Hepatocyte (in vitro differentiated cells): ENCODE measurements at regions not wholly inside any gene's neighbourhood (a gene's known extent, or its start where the extent isn't known, plus 50 kb on each side); places are given as distances from the start of the nearest gene placed in this dataset.

Experiments
- DNase-seq: peaks from one replicate; pipeline ENCODE4 v3.0.0-alpha.2; 2016; ENCODE audit warnings: low spot score
- H2AFZ ChIP-seq: fragments of 200-600 bp; sonication (generic); 2 replicates; pipeline ENCODE4 v1.6.0; 2016; ENCODE audit warnings: antibody characterized with exemption, mild to moderate bottlenecking
- H3K27ac ChIP-seq: fragments of 200-600 bp; sonication (generic); 2 replicates; pipeline ENCODE4 v1.5.1; 2016; ENCODE audit warnings: mild to moderate bottlenecking
- H3K27me3 ChIP-seq: fragments of 200-600 bp; sonication (generic); 2 replicates; pipeline ENCODE4 v1.6.1; 2016
- H3K36me3 ChIP-seq: fragments of 200-600 bp; sonication (generic); replicated peaks from 2 replicates; pipeline ENCODE4 v1.5.1; 2016; ENCODE audit warnings: low read depth; ENCODE audit not compliant: insufficient read depth
- H3K4me1 ChIP-seq: fragments of 200-600 bp; sonication (generic); 2 replicates; pipeline ENCODE4 v1.5.1; 2016; ENCODE audit warnings: mild to moderate bottlenecking, moderate library complexity; ENCODE audit not compliant: insufficient read depth
- H3K4me2 ChIP-seq: fragments of 200-600 bp; sonication (generic); 2 replicates; pipeline ENCODE4 v1.6.0; 2016
- H3K4me3 ChIP-seq: fragments of 200-600 bp; sonication (generic); 2 replicates; pipeline ENCODE4 v1.5.1; 2016; ENCODE audit warnings: mild to moderate bottlenecking
- H3K79me2 ChIP-seq: fragments of 200-600 bp; sonication (generic); 2 replicates; pipeline ENCODE4 v1.6.0; 2017; ENCODE audit warnings: mild to moderate bottlenecking
- H3K9me2 ChIP-seq: fragments of 200-600 bp; sonication (generic); replicated peaks from 2 replicates; pipeline ENCODE4 v1.6.0; 2017; ENCODE audit warnings: mild to moderate bottlenecking; ENCODE audit not compliant: insufficient read depth
- H3K9me3 ChIP-seq: fragments of 200-600 bp; sonication (generic); 2 replicates; pipeline ENCODE4 v1.5.1; 2016; ENCODE audit warnings: low read depth, mild to moderate bottlenecking
- H4K20me1 ChIP-seq: fragments of 200-600 bp; sonication (generic); 2 replicates; pipeline ENCODE4 v1.6.0; 2016; ENCODE audit warnings: mild to moderate bottlenecking; ENCODE audit not compliant: insufficient read depth, poor library complexity, severe bottlenecking
- CTCF ChIP-seq: fragments of 200-600 bp; sonication (generic); IDR thresholded peaks from 2 replicates; pipeline ENCODE4 v1.5.1; 2016; ENCODE audit warnings: antibody characterized with exemption, mild to moderate bottlenecking; ENCODE audit not compliant: poor library complexity
- EZH2 ChIP-seq: fragments of 200-600 bp; sonication (generic); IDR thresholded peaks from 2 replicates; pipeline ENCODE4 v1.6.1; 2016; ENCODE audit warnings: antibody characterized with exemption, mild to moderate bottlenecking, borderline replicate concordance
- EZH2phosphoT487 ChIP-seq: fragments of 200-600 bp; sonication (generic); IDR thresholded peaks from one replicate; pipeline ENCODE4 v1.6.1; 2018; ENCODE audit warnings: antibody characterized with exemption, mild to moderate bottlenecking, low read depth, moderate library complexity; ENCODE audit not compliant: unreplicated experiment, severe bottlenecking
- WGBS: methylation state at CpG from one replicate; pipeline ENCODE4 v1.1.6; 2016; ENCODE audit warnings: low lambda C conversion rate; ENCODE audit errors: missing lambda C conversion rate; 5-methylcytosine and 5-hydroxymethylcytosine counted together

DNA sequence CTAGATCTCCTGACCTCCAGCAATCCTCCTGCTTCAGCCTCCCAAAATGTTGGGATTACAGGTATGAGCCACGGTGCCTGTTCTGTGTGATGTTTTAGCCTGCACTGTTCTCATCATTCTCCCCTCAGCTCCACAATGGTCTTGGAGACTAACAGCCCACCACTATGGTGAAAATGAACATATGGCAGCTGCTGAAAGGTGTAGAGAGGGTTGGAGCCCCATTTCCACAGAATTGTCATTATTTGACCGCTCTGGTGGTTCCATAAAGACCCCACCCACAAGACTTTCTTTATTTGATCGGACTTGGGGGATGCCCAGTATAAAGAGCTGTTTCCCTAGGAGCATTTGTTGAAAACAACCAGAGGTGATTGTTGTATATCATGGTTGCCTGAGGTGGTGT, 67.9 kb upstream of the SEPTIN5 start:
- H3K4me2 ChIP-seq: no peak overlapping the region
- TF ChIP-seq EZH2 (no peak), EZH2phosphoT487 (no peak), CTCF (no peak)
- H3K79me2 ChIP-seq: no peaks in the 10 kb centered on the region
- no peaks in the 10 kb centered on the region for H4K20me1 ChIP-seq
- H3K27ac ChIP-seq: no peak overlapping the region
- H3K4me3 ChIP-seq: no peak overlapping the region
- H3K27me3 ChIP-seq: no peaks in the 10 kb centered on the region
- WGBS: 77% methylated on average over 3 of the region's 3 CpGs
- H3K36me3 ChIP-seq: no peaks in the 10 kb centered on the region
- H3K9me2 ChIP-seq: no peaks in the 10 kb centered on the region
- H3K9me3 ChIP-seq: no peaks in the 10 kb centered on the region
- DNase-seq: no peak
- no peak overlapping the region for H2AFZ ChIP-seq
- no peaks in the 10 kb centered on the region for H3K4me1 ChIP-seq

DNA sequence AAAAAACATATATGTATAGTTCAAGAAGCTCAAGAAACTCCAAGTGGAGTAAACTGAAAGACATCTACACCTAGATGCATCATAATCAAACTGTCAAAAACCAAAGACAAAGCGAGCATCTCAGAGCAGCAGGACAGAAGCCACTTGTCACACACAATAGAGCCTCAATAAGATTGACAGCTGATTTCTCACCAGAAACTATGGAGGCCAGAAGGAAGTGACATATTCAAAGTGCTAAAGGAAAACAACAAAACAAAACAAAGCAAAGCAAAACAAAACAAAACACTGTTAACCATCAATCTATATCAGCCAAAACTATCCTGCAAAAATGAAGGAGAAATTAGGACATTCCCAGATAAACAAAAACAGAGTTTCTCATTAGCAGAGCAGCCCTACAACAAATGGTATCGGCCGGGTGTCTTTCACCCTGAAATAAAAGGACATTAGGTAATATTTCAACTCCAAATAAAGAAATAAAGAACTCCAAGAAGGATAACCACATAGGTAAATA, 65.8 kb upstream of the SEPTIN5 start:
- no peak overlapping the region for H3K4me2 ChIP-seq
- 73% methylated on average over 3 of the region's 3 CpGs for WGBS
- no peaks in the 10 kb centered on the region for H3K36me3 ChIP-seq
- no peaks in the 10 kb centered on the region for H3K4me1 ChIP-seq
- H3K27ac ChIP-seq: no peak overlapping the region
- no peaks in the 10 kb centered on the region for H4K20me1 ChIP-seq
- no peak for TF ChIP-seq EZH2phosphoT487
- no peak for TF ChIP-seq CTCF
- TF ChIP-seq EZH2: no peak
- no peak for DNase-seq
- H3K27me3 ChIP-seq: no peaks in the 10 kb centered on the region
- H3K9me3 ChIP-seq: no peaks in the 10 kb centered on the region
- H2AFZ ChIP-seq: no peak overlapping the region
- H3K4me3 ChIP-seq: no peak overlapping the region
- H3K79me2 ChIP-seq: no peaks in the 10 kb centered on the region
- H3K9me2 ChIP-seq: no peaks in the 10 kb centered on the region

GRCh38 chr22:19652316-19652715, 62.0 kb upstream of the SEPTIN5 start:
- 49% methylated on average over 6 of the region's 6 CpGs for WGBS
- H3K4me3 ChIP-seq: no peak overlapping the region
- H3K36me3 ChIP-seq: no peaks in the 10 kb centered on the region
- H3K9me2 ChIP-seq: no peaks in the 10 kb centered on the region
- no peak overlapping the region for H3K4me2 ChIP-seq
- H4K20me1 ChIP-seq: no peaks in the 10 kb centered on the region
- H3K27ac ChIP-seq: no peak overlapping the region
- no peak for DNase-seq
- H3K79me2 ChIP-seq: no peaks in the 10 kb centered on the region
- no peaks in the 10 kb centered on the region for H3K9me3 ChIP-seq
- H3K27me3 ChIP-seq: no peaks in the 10 kb centered on the region
- H3K4me1 ChIP-seq: no peaks in the 10 kb centered on the region
- no peak for TF ChIP-seq EZH2
- no peak for TF ChIP-seq CTCF
- no peak for TF ChIP-seq EZH2phosphoT487
- H2AFZ ChIP-seq: no peak overlapping the region
